ENCODE measurements at regions not wholly inside any gene's neighbourhood (a gene's known extent, or its start where the extent isn't known, plus 50 kb on each side); places are given as distances from the start of the nearest gene placed in this dataset.

DNA sequence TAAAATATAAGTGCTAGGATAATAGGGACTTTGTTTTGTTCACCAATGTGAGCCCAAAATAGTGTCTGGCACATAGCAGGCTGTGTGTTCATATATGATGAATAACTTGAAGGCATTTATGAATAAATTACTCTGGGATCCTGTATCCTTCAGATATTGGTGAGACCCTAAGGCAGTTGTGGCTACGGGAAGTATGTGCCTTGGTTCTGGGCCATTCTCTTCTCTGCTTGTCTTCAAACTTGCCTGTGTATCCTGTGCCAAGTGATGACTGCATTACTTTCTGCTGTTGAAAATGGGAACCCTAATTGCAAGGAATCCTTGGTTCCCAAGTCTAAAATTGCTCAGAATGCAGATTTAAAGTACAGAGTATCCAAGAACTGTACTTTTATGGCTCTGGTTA, 67.6 kb upstream of the KTN1 start:
- Histone ChIP-seq H3K9me3 (no peaks in the 10 kb centered on the region), H3K4me3 (no peak overlapping the region), H3K27me3 (no peaks in the 10 kb centered on the region), H3K27ac (no peak overlapping the region), H3K36me3 (no peaks in the 10 kb centered on the region), H3K4me1 (peaks cover 18% of the 10 kb centered on the region)
- TF ChIP-seq CTCF (IDR thresholded peaks at IDR 0.05) = no peak
- no peak for TF ChIP-seq POLR2A (IDR thresholded peaks at IDR 0.05)
- no peak for TF ChIP-seq POLR2AphosphoS5 (IDR thresholded peaks at IDR 0.05)
- TF ChIP-seq EP300 (IDR thresholded peaks at IDR 0.05) = no peak
- WGBS = 26% methylated on average over 1 of the region's 1 CpG
- DNase-seq (ENCODE audit: low spot score in 2 of 2) = no peak

GRCh38 chr14:55513491-55513890, 66.5 kb upstream of the KTN1 start:
- WGBS = 88% methylated on average over 10 of the region's 10 CpGs

GRCh38 chr14:55514819-55515490, 65.1 kb upstream of the KTN1 start:
- H3K4me3 ChIP-seq = peak overlapping the region; percentile 30
- 75% methylated on average over 17 of the region's 17 CpGs for WGBS
- no peaks in the 10 kb centered on the region for H3K36me3 ChIP-seq
- H3K27me3 ChIP-seq = no peaks in the 10 kb centered on the region
- TF ChIP-seq POLR2AphosphoS5 (IDR thresholded peaks at IDR 0.05) = no peak
- TF ChIP-seq CTCF (IDR thresholded peaks at IDR 0.05) = no peak
- TF ChIP-seq EP300 (IDR thresholded peaks at IDR 0.05) = no peak
- TF ChIP-seq POLR2A (IDR thresholded peaks at IDR 0.05) = no peak
- H3K27ac ChIP-seq = peak overlapping the region; percentile 43
- H3K9me3 ChIP-seq = no peaks in the 10 kb centered on the region
- peaks cover 34% of the 10 kb centered on the region for H3K4me1 ChIP-seq
- DNase-seq (ENCODE audit: low spot score in 2 of 2) = no peak

More at GRCh38 chr14:55513491-55513890, 66.5 kb upstream of the KTN1 start:
- no peaks in the 10 kb centered on the region for H3K36me3 ChIP-seq
- no peak overlapping the region for H3K27ac ChIP-seq
- no peaks in the 10 kb centered on the region for H3K27me3 ChIP-seq
- no peak overlapping the region for H3K4me3 ChIP-seq
- no peak for TF ChIP-seq POLR2A (IDR thresholded peaks at IDR 0.05)
- TF ChIP-seq EP300 (IDR thresholded peaks at IDR 0.05) = no peak
- TF ChIP-seq POLR2AphosphoS5 (IDR thresholded peaks at IDR 0.05) = no peak
- no peak for TF ChIP-seq CTCF (IDR thresholded peaks at IDR 0.05)
- no peaks in the 10 kb centered on the region for H3K9me3 ChIP-seq
- DNase-seq (ENCODE audit: low spot score in 2 of 2) = no peak
- H3K4me1 ChIP-seq = peaks cover 20% of the 10 kb centered on the region

GRCh38 chr14:55516776-55517175, 63.2 kb upstream of the KTN1 start:
- no peak overlapping the region for H3K4me3 ChIP-seq
- WGBS = 94% methylated on average over 4 of the region's 4 CpGs

GRCh38 chr14:55518391-55518790, 61.6 kb upstream of the KTN1 start:
- Histone ChIP-seq H3K9me3 (no peaks in the 10 kb centered on the region), H3K4me3 (no peak overlapping the region), H3K27ac (no peak overlapping the region), H3K36me3 (no peaks in the 10 kb centered on the region), H3K4me1 (peaks cover 33% of the 10 kb centered on the region), H3K27me3 (no peaks in the 10 kb centered on the region)
- TF ChIP-seq EP300 (IDR thresholded peaks at IDR 0.05) = no peak
- DNase-seq (ENCODE audit: low spot score in 2 of 2) = no peak

More at GRCh38 chr14:55516776-55517175, 63.2 kb upstream of the KTN1 start:
- H3K4me1 ChIP-seq = peaks cover 36% of the 10 kb centered on the region
- H3K36me3 ChIP-seq = no peaks in the 10 kb centered on the region
- no peak overlapping the region for H3K27ac ChIP-seq
- H3K9me3 ChIP-seq = no peaks in the 10 kb centered on the region
- no peak for DNase-seq (ENCODE audit: low spot score in 2 of 2)
- no peaks in the 10 kb centered on the region for H3K27me3 ChIP-seq
- no peak for TF ChIP-seq EP300 (IDR thresholded peaks at IDR 0.05)
- no peak for TF ChIP-seq POLR2A (IDR thresholded peaks at IDR 0.05)
- TF ChIP-seq POLR2AphosphoS5 (IDR thresholded peaks at IDR 0.05) = no peak
- no peak for TF ChIP-seq CTCF (IDR thresholded peaks at IDR 0.05)
